ENCODE measurements at regions not wholly inside any gene's neighbourhood (a gene's known extent, or its start where the extent isn't known, plus 50 kb on each side); places are given as distances from the start of the nearest gene placed in this dataset.

GRCh38 chr17:71251276-71251675, 869.5 kb upstream of the SOX9 start:
- TF ChIP-seq POLR2A (IDR thresholded peaks at IDR 0.05; ENCODE audit: low read depth) (no peak), POLR2AphosphoS5 (IDR thresholded peaks at IDR 0.05) (no peak)
